Mesenchymal stem cell (in vitro differentiated cells and primary cell): ENCODE measurements at regions not wholly inside any gene's neighbourhood (a gene's known extent, or its start where the extent isn't known, plus 50 kb on each side); places are given as distances from the start of the nearest gene placed in this dataset.
"Not testable (repeated sequence)": the region's sequence is repeated elsewhere in the genome, so short reads cannot be mapped to it uniquely, and the experiment has no call there.

Experiments used
- DNase-seq: peaks from one replicate; pipeline ENCODE4 v3.0.0-alpha.2; 2013
- H2AFZ ChIP-seq: one replicate; pipeline ENCODE4 v1.6.1; 2013; ENCODE audit warnings: low read depth, mild to moderate bottlenecking, control low read depth, inconsistent platforms, low read length, moderate library complexity
- H2AK5ac ChIP-seq: 2 replicates; pipeline ENCODE4 v1.6.1; 2013; ENCODE audit warnings: low read length, moderate library complexity, mild to moderate bottlenecking, inconsistent platforms; ENCODE audit not compliant: severe bottlenecking
- H2BK120ac ChIP-seq: one replicate; pipeline ENCODE4 v1.6.1; 2013; ENCODE audit warnings: low read depth, mild to moderate bottlenecking, inconsistent platforms, low read length, moderate library complexity
- H2BK12ac ChIP-seq, 2 experiments: one replicate each; pipeline ENCODE4 v1.6.1; 2013; ENCODE audit warnings: inconsistent platforms in 2 of 2, low read length in 2 of 2, mild to moderate bottlenecking in 2 of 2, moderate library complexity in 2 of 2, control low read depth in 1 of 2
- H2BK15ac ChIP-seq: one replicate; pipeline ENCODE4 v1.6.1; 2013; ENCODE audit warnings: mild to moderate bottlenecking, low read depth, inconsistent platforms; ENCODE audit not compliant: poor library complexity, severe bottlenecking
- H2BK5ac ChIP-seq: 2 replicates; pipeline ENCODE4 v1.6.1; 2013; ENCODE audit warnings: low read depth, mild to moderate bottlenecking, low read length, control low read depth, inconsistent platforms; ENCODE audit not compliant: poor library complexity, severe bottlenecking
- H3K14ac ChIP-seq, 2 experiments: one replicate each; pipeline ENCODE4 v1.6.1; 2013; ENCODE audit warnings: inconsistent platforms in 2 of 2, low read length in 2 of 2, control low read depth in 1 of 2, mild to moderate bottlenecking in 1 of 2, moderate library complexity in 1 of 2
- H3K18ac ChIP-seq, 2 experiments: one replicate each; pipeline ENCODE4 v1.6.1; 2013; ENCODE audit warnings: inconsistent platforms in 2 of 2, low read length in 2 of 2, control low read depth in 1 of 2, low read depth in 1 of 2, mild to moderate bottlenecking in 1 of 2
- H3K23ac ChIP-seq, 2 experiments: one replicate each; pipeline ENCODE4 v1.6.1; 2013; ENCODE audit warnings: inconsistent platforms in 2 of 2, low read length in 2 of 2, mild to moderate bottlenecking in 2 of 2, moderate library complexity in 2 of 2, control low read depth in 1 of 2
- H3K27ac ChIP-seq: 2 replicates; pipeline ENCODE4 v1.5.1; 2013; ENCODE audit warnings: mild to moderate bottlenecking, moderate library complexity, low read length, control low read depth, inconsistent platforms; ENCODE audit not compliant: poor library complexity, severe bottlenecking
- H3K27me3 ChIP-seq, 2 experiments: 2 replicates each; pipeline versions ENCODE4 v1.6.1 to v1.7.0; 2013; ENCODE audit warnings: low read length in 2 of 2, mild to moderate bottlenecking in 2 of 2, moderate library complexity in 2 of 2, control low read depth in 1 of 2, inconsistent platforms in 1 of 2; ENCODE audit not compliant: control insufficient read depth in 1 of 2, insufficient read depth in 1 of 2
- H3K36me3 ChIP-seq, 2 experiments: 2 replicates each; pipeline versions ENCODE4 v1.6.1 to v1.7.0; 2013; ENCODE audit warnings: low read length in 2 of 2, control low read depth in 1 of 2, inconsistent platforms in 1 of 2, low read depth in 1 of 2, mild to moderate bottlenecking in 1 of 2; ENCODE audit not compliant: insufficient read depth in 2 of 2, control insufficient read depth in 1 of 2
- H3K4ac ChIP-seq, 2 experiments: one replicate each; pipeline ENCODE4 v1.6.1; 2013; ENCODE audit warnings: inconsistent platforms in 2 of 2, low read length in 2 of 2, mild to moderate bottlenecking in 2 of 2, moderate library complexity in 2 of 2, control low read depth in 1 of 2, low read depth in 1 of 2
- H3K4me1 ChIP-seq: 2 replicates; pipeline ENCODE4 v1.6.1; 2013; ENCODE audit warnings: low read depth, low read length, control low read depth; ENCODE audit not compliant: control insufficient read depth, insufficient read depth
- H3K4me2 ChIP-seq: 2 replicates; pipeline ENCODE4 v1.6.1; 2013; ENCODE audit warnings: low read length, mild to moderate bottlenecking, inconsistent platforms; ENCODE audit not compliant: poor library complexity, severe bottlenecking
- H3K4me3 ChIP-seq, 2 experiments: 2 replicates each; pipeline versions ENCODE4 v1.5.1 to v1.7.0; 2013; ENCODE audit warnings: low read length in 2 of 2, mild to moderate bottlenecking in 2 of 2, control low read depth in 1 of 2, low read depth in 1 of 2; ENCODE audit not compliant: insufficient read depth in 1 of 2
- H3K79me1 ChIP-seq: replicated peaks from 2 replicates; pipeline ENCODE4 v1.6.1; 2013; ENCODE audit warnings: mild to moderate bottlenecking, control low read depth, low read length, inconsistent platforms; ENCODE audit not compliant: poor library complexity, severe bottlenecking
- H3K9ac ChIP-seq: 2 replicates; pipeline ENCODE4 v1.7.0; 2013; ENCODE audit warnings: mild to moderate bottlenecking, low read length, moderate library complexity
- H3K9me3 ChIP-seq: 2 replicates; pipeline ENCODE4 v1.7.0; 2013; ENCODE audit warnings: mild to moderate bottlenecking, low read length; ENCODE audit not compliant: control insufficient read depth
- H4K8ac ChIP-seq: one replicate; pipeline ENCODE4 v1.6.1; 2013; ENCODE audit warnings: inconsistent platforms, mild to moderate bottlenecking, low read length, moderate library complexity
- H4K91ac ChIP-seq: one replicate; pipeline ENCODE4 v1.6.1; 2013; ENCODE audit warnings: mild to moderate bottlenecking, low read length, inconsistent platforms
- WGBS: methylation state at CpG from one replicate; pipeline ENCODE4 v1.1.7; 2013; ENCODE audit warnings: mixed read lengths; 5-methylcytosine and 5-hydroxymethylcytosine counted together

DNA sequence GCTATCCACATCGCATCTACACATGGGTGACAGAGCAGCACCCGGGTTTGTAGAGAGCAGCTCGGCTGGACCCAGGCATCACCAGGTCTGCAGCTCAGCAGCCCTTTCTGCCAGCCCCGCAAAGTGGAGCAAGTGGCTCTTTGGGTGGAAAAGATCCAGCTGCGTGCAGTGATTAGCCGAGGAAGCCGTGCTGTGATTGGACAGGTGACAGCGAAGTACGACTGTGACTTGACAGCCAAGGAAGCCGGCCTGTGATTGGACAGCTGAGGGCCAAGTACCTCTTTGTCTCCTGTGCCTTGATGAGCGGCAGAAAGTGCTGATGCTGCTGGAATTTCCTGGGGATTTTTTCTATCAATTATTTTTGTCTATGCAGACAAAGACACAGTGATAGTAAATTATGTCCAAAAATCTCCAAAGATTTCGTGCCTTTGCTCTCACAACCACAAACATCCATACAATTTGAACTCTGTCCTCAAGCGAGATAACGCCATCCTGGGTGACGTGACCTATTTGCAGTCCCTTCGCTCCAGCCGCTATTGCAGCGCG, 62.3 kb upstream of the GPR31 start:
- H3K79me1 ChIP-seq, result no peaks in the 10 kb centered on the region
- no peak overlapping the region for H3K18ac ChIP-seq
- H2AFZ ChIP-seq, result no peak overlapping the region
- no peak overlapping the region for H3K23ac ChIP-seq
- H4K8ac ChIP-seq, result no peak overlapping the region
- H2AK5ac ChIP-seq, result no peak overlapping the region
- H2BK12ac ChIP-seq, result no peak overlapping the region
- H2BK15ac ChIP-seq, result no peak overlapping the region
- H3K4ac ChIP-seq, result no peak overlapping the region
- no peak overlapping the region for H3K27ac ChIP-seq
- no peak overlapping the region for H2BK120ac ChIP-seq
- no peak for DNase-seq
- no peaks in the 10 kb centered on the region for H3K9me3 ChIP-seq
- 84% methylated on average over 14 of the region's 19 CpGs for WGBS
- H3K14ac ChIP-seq, result no peak overlapping the region
- H3K4me1 ChIP-seq, result peaks cover 2% of the 10 kb centered on the region
- peaks cover 4 to 8% of the 10 kb centered on the region in 2 experiments for H3K27me3 ChIP-seq
- no peak overlapping the region for H3K4me3 ChIP-seq
- no peak overlapping the region for H2BK5ac ChIP-seq
- no peak overlapping the region for H3K9ac ChIP-seq
- no peak overlapping the region for H3K4me2 ChIP-seq
- no peaks in the 10 kb centered on the region for H3K36me3 ChIP-seq
- H4K91ac ChIP-seq, result no peak overlapping the region

DNA sequence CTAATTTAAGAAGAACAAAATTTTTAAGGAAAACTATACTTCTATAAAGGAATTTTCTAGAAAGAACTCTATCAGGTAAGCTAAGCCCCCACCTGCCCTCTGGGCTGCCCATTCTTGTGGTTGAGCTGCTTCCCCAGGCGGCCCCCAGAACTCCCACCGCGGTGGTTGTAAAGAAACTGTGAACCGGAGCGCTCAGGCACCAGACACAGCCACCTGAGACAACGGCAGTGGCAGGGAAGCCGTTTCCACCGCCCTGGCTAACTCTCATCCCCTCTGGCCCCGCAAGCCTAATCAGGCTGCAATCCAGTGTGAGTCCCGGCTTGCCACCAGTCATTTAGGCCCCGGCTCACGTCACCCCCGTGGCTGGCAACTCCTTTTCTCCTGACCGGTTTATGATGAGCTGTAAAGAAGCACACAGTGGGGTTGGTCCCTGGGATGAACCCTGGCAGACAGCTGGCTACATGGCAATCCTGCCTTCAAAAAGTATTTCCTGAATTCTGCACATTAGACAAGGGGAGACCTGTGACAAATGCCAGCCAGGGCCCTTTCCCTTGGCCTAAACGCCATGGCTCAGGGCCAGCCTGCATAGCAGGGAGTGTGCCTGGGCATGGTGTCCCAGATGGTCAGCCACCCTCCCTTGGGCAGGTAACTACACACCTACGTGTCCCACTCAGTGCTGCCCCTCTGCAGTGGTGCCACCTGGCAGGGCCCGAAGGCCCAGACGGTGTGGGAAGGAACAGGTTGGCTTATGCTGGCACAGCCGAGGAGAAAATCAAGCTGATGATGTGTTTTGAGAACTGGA, 63.8 kb upstream of the GPR31 start:
- H3K27ac ChIP-seq, result no peak overlapping the region
- H4K91ac ChIP-seq, result no peak overlapping the region
- H3K4me3 ChIP-seq, result no peak overlapping the region
- no peak overlapping the region for H2BK120ac ChIP-seq
- H3K4ac ChIP-seq, result no peak overlapping the region
- H3K9me3 ChIP-seq, result no peaks in the 10 kb centered on the region
- H3K79me1 ChIP-seq, result no peaks in the 10 kb centered on the region
- no peak overlapping the region for H3K14ac ChIP-seq
- H3K23ac ChIP-seq, result no peak overlapping the region
- no peak overlapping the region for H2BK12ac ChIP-seq
- H3K18ac ChIP-seq, result no peak overlapping the region
- no peak overlapping the region for H2AFZ ChIP-seq
- H2AK5ac ChIP-seq, result no peak overlapping the region
- H3K4me2 ChIP-seq, result no peak overlapping the region
- no peak overlapping the region for H2BK15ac ChIP-seq
- 81% methylated on average over 15 of the region's 19 CpGs for WGBS
- H3K4me1 ChIP-seq, result peaks cover 2% of the 10 kb centered on the region
- H4K8ac ChIP-seq, result no peak overlapping the region
- no peaks in the 10 kb centered on the region for H3K36me3 ChIP-seq
- no peak for DNase-seq
- H3K9ac ChIP-seq, result no peak overlapping the region
- no peak overlapping the region for H2BK5ac ChIP-seq
- peaks cover 12 to 14% of the 10 kb centered on the region in 2 experiments for H3K27me3 ChIP-seq

DNA sequence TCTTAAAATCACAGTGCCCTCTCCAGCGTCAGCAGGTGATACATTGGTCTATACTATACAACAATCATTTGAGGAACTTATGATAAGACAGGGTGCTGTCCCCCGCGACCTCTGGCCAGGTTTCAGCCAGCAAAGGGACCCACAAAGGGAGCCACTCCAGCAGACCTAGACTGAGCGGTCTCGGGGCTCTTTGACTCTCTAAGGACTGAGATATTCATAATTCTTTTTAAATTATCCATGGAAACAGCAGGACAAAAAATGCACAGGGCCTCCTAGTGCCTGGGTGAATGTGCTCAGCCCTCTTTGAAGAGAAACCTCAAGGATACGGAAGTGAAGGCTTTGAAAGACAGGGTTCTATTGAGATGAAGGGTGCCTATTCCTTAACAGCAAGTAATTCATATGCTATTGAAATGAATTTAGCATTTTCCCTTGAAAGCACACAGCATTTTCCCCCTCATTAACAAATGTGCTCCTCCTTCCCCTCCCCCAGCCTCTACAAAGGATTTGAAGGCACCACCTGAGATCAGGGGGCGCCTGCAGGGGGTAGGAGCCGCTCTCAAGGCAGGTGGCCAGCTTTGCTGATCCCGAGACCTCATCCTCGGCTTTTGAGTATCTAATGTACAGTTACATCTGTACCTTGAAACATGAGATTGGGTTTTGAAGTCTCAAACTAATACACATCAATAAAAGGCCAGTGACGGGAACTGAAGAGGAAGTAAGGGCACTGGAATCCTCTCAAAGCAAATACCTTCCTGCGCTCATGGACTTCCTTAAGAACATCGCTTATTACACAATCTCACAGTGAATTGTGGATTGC, 65.3 kb upstream of the UNC93A start:
- H2AK5ac ChIP-seq, DNase-seq, H2BK12ac ChIP-seq, H3K36me3 ChIP-seq, H3K14ac ChIP-seq, H3K4me2 ChIP-seq, H2AFZ ChIP-seq, H3K27ac ChIP-seq, H3K9me3 ChIP-seq, H4K8ac ChIP-seq, H2BK15ac ChIP-seq, H3K4me1 ChIP-seq, H3K9ac ChIP-seq, H3K18ac ChIP-seq, H3K79me1 ChIP-seq, H2BK120ac ChIP-seq, H4K91ac ChIP-seq, H3K4ac ChIP-seq, H3K23ac ChIP-seq, H2BK5ac ChIP-seq, H3K4me3 ChIP-seq: not testable (repeated sequence)
- WGBS, result 62% methylated on average over 4 of the region's 13 CpGs
- H3K27me3 ChIP-seq, result peaks cover 30 to 33% of the 10 kb centered on the region in 2 experiments

GRCh38 chr6:167226383-167226685, 64.8 kb upstream of the UNC93A start:
- Histone ChIP-seq H3K14ac (no peak overlapping the region), H4K91ac (no peak overlapping the region), H2BK15ac (no peak overlapping the region), H4K8ac (no peak overlapping the region), H2AFZ (no peak overlapping the region), H2BK120ac (no peak overlapping the region), H3K9me3 (no peaks in the 10 kb centered on the region), H2BK12ac (no peak overlapping the region), H3K4me3 (no peak overlapping the region), H3K18ac (no peak overlapping the region), H3K79me1 (no peaks in the 10 kb centered on the region), H3K27ac (no peak overlapping the region), H3K4me1 (peaks cover 2% of the 10 kb centered on the region), H2BK5ac (no peak overlapping the region), H2AK5ac (no peak overlapping the region), H3K23ac (no peak overlapping the region), H3K9ac (no peak overlapping the region), H3K27me3 (peaks cover 30 to 33% of the 10 kb centered on the region in 2 experiments), H3K4me2 (no peak overlapping the region), H3K4ac (no peak overlapping the region), H3K36me3 (no peaks in the 10 kb centered on the region)
- DNase-seq, result no peak
- WGBS, result 56% methylated on average over 1 of the region's 3 CpGs
